GM12874 (cell line): ENCODE measurements at regions not wholly inside any gene's neighbourhood (a gene's known extent, or its start where the extent isn't known, plus 50 kb on each side); places are given as distances from the start of the nearest gene placed in this dataset.

Experiments
- CTCF ChIP-seq: IDR thresholded peaks from 2 replicates; pipeline ENCODE4 v1.5.1; 2011; ENCODE audit warnings: low read depth, mild to moderate bottlenecking, control low read depth, low read length, moderate library complexity; ENCODE audit not compliant: insufficient read depth

- no peak for TF ChIP-seq CTCF
Measured at GRCh38 chr10:64973391-64973790, 1452.2 kb downstream of the REEP3 start.

- no peak for TF ChIP-seq CTCF
Measured at GRCh38 chr10:64976150-64976549, 1454.9 kb downstream of the REEP3 start.

GRCh38 chr10:64977915-64978314 is 1456.7 kb downstream of the REEP3 start:
- no peak for TF ChIP-seq CTCF

- no peak for TF ChIP-seq CTCF
Measured at GRCh38 chr10:64996886-64997285, 1475.7 kb downstream of the REEP3 start.

GRCh38 chr10:65010845-65011244 is 1489.6 kb downstream of the REEP3 start:
- TF ChIP-seq CTCF = no peak

GRCh38 chr10:65017523-65017922 is 1496.3 kb downstream of the REEP3 start:
- no peak for TF ChIP-seq CTCF

- no peak for TF ChIP-seq CTCF
Measured at GRCh38 chr10:65024886-65025285, 1503.7 kb downstream of the REEP3 start.

- no peak for TF ChIP-seq CTCF
Measured at GRCh38 chr10:65030263-65030662, 1509.1 kb downstream of the REEP3 start.
